ENCODE measurements at regions not wholly inside any gene's neighbourhood (a gene's known extent, or its start where the extent isn't known, plus 50 kb on each side); places are given as distances from the start of the nearest gene placed in this dataset.

DNA sequence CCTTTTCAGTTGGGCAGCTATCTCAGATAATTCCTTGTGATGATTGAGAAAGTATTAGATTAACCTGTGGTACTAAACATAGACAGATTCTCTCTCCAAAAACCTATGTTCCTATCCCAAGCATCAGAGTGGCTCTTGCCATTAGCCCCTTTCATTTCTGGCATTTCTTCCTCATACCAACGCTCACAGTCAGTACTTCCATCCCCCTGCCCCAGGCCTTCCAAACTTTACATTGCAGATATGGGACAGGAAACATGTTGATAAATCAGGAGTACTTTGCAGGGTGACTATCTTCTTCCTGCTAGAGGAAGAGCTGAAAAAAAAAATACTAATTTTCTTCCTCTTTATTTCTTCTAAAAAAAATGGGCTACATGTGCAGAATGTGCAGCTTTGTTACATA is 442.6 kb upstream of the RGMB start:
- TF ChIP-seq POLR2A (IDR thresholded peaks at IDR 0.05) = no peak
- TF ChIP-seq, protein P1, sequence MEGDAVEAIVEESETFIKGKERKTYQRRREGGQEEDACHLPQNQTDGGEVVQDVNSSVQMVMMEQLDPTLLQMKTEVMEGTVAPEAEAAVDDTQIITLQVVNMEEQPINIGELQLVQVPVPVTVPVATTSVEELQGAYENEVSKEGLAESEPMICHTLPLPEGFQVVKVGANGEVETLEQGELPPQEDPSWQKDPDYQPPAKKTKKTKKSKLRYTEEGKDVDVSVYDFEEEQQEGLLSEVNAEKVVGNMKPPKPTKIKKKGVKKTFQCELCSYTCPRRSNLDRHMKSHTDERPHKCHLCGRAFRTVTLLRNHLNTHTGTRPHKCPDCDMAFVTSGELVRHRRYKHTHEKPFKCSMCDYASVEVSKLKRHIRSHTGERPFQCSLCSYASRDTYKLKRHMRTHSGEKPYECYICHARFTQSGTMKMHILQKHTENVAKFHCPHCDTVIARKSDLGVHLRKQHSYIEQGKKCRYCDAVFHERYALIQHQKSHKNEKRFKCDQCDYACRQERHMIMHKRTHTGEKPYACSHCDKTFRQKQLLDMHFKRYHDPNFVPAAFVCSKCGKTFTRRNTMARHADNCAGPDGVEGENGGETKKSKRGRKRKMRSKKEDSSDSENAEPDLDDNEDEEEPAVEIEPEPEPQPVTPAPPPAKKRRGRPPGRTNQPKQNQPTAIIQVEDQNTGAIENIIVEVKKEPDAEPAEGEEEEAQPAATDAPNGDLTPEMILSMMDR (IDR thresholded peaks at IDR 0.05) = no peak

All from uterus (tissue), 2 donors.